NCI-H1694 (cell line): ENCODE measurements at regions not wholly inside any gene's neighbourhood (a gene's known extent, or its start where the extent isn't known, plus 50 kb on each side); places are given as distances from the start of the nearest gene placed in this dataset.
A peak's percentile ranks its signal among the peaks of the same experiment; 100 is the strongest.
"Not testable (repeated sequence)": the region's sequence is repeated elsewhere in the genome, so short reads cannot be mapped to it uniquely, and the experiment has no call there.

ENCODE experiments used
- DNase-seq: peaks from one replicate; lab custom pipeline; 2025; lab: John Stamatoyannopoulos, UW

- peak; percentile 69 for DNase-seq
Measured at GRCh38 chr11:93032580-93032979, 63.1 kb downstream of the MTNR1B start.

GRCh38 chr11:93033093-93033492 is 63.6 kb downstream of the MTNR1B start:
- no peak for DNase-seq

DNA sequence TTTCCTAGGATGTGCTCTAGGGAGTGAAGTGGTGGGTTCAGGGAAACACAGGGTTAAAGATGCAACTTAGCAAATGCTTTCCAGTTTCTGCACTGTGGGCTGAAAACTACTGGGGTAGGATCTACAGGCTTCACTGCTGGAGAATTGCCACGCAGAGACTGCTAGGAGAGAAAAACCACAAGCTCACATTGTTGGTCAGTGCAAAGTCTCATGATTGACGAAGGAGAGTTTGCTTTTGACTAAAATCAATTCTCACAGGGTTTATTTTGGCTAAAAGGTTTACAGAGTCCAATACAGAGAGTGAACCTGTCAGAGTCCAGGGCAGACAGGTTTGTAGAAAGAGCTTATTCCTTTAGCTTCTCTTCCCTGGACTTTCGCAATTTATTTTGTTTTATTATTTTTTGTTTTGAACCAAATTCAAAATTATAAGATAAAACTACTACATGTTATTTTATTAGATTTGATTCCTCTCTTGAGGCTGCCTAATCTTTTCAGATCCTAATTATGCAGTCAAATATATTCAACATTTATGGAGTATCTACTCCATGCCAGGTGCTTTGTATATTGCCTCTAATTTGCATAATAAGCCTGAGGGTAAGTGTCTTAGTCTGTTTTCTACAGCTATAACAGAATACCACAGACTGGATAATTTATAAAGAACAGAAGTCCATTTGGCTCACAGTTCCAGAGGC is 64.7 kb downstream of the MTNR1B start:
- DNase-seq = no peak

- DNase-seq = no peak
Measured at GRCh38 chr11:93034723-93035039, 65.2 kb downstream of the MTNR1B start.

GRCh38 chr11:93038521-93038920 is 69.1 kb downstream of the MTNR1B start:
- no peak for DNase-seq

GRCh38 chr11:93039531-93040240 is 70.2 kb downstream of the MTNR1B start:
- no peak for DNase-seq

GRCh38 chr11:93041682-93042081 is 72.2 kb downstream of the MTNR1B start:
- no peak for DNase-seq

DNA sequence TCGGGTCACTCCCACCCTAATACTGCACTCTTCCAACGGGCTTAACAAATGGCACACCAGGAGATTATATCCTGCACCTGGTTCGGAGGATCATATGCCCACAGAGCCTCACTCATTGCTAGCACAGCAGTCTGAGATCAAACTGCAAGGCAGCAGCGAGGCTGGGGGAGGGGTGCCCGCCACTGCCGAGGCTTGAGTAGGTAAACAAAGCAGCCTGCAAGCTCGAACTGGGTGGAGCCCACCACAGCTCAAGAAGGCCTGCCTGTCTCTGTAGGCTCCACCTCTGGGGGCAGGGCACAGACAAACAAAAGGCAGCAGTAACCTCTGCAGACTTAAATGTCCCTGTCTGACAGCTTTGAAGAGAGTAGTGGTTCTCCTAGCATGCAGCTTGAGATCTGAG is 73.7 kb downstream of the MTNR1B start:
- DNase-seq = not testable (repeated sequence)

DNA sequence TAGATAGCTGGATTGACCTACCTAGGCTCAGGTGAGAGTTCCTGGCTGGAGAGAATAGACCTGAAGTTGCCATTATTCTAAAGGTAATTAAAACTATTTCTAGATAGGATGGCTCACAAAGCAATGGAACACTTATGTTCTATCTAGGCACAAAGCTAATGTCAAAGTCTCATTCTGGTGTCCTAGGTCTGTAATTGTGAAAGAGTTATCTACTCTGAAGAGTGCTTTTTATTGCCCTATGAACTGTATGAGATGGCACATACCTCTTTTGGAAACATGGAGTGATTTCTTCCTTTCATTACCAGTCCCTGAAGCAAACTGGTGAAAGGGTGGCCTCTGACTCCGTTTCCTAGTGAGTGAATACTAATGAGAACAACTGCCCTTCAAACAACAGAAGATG is 80.3 kb downstream of the MTNR1B start:
- no peak for DNase-seq

DNA sequence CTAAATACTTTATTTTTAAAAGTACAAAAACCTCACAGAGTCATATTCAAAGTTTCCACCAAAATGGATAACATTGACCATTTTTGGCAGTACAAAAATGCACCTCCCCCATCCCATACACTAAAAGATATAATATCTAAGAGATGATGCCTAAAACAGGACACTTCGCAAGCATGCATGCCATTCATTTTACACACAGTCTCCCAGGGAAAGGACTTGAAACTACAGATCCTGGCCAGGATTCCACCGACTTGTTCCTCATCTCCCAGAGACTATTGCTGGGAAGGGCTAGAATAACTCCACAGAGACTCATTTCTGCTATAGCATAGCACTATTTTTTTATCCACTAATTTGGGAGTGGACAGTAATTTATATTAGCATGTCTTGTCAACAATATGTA is 81.7 kb downstream of the MTNR1B start:
- DNase-seq = no peak

GRCh38 chr11:93053864-93054263 is 84.4 kb downstream of the MTNR1B start:
- DNase-seq = no peak

DNA sequence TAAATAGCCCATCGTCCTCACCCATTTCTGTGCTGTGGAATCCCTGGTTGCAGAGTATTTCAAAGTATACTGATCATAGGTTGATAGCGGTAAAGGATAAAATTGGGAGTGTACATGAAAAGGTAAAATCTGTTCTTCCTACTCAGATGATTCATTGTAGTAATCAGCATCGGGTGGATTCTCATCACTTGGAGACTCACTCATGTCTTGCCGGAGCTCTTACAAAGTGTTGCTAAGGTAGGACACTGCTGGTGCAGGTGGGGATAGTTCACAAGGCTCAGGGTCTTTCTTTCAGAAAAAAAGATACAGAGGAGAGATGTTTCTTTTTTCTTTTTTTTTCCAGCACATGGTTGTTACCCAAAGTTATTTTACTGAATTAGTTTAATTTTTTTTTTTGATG is 84.8 kb downstream of the MTNR1B start:
- no peak for DNase-seq

- DNase-seq = no peak
Measured at GRCh38 chr11:93054881-93055280, 85.4 kb downstream of the MTNR1B start.

DNA sequence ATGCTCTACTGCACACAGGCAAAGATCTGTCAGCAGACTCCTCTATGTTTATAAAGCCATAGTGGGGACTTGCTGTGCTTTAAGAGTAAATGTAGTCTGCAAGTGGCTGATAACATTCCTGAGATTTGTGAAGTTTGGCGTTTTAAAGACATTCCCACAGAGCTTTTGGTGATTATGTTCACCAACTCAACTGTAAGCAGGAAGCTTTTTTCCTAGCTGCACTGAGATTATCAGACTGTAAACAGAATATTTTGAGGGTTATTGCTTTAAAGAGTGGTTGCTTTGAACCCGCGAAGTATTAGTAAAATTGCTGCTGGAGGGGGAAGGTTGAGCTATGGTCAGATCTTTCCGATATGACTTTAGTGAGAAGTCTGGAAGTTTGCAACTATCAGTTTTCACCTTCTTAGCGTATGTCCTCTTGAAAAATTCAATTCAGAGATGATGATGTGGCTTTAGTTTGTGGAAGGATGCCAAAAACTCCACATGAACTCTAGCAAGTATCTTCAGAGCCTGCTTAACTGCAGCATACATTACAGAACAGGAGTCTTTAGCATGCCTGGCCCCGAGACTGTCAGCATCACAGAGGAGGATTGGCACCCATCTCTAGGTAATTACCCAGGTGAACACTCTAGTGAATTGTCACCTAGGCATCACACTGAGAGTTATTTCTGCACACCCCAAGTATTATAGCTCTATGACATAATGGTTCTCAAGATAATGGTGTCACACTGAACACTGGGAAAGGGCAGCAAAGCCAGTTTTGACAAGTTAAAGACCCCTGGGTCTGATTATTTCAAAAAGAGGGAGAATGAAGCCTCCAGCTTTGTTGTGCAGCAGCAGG is 89.9 kb downstream of the MTNR1B start:
- no peak for DNase-seq

- DNase-seq = no peak
Measured at GRCh38 chr11:93063086-93063485, 93.6 kb downstream of the MTNR1B start.

DNA sequence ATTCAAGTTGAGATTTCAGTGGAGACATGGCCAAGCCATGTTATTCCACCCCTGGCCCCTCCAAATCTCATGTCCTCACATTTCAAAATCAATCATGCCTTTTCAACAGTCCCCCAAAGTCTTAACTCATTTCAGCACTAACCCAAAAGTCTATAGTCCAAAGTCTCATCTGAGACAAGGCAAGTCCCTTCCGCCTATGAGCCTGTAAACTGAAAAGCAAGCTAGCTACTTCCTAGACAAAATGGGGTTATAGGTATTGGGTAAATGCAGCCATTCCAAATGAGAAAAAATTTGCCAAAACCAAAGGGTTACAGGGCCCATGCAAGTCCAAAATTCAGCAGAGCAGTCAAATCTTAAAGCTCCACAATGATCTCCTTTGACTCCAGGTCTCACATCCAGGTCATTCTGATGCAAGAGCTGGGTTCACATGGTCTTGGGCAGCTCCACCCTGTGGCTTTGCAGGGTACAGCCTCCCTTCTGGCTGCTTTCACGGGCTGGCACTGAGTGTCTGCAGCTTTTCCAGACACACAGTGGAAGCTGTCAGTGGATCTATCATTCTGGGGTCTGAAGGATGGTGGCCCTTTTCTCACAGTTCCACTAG is 95.7 kb downstream of the MTNR1B start:
- not testable (repeated sequence) for DNase-seq

GRCh38 chr11:93067881-93068390 is 98.5 kb downstream of the MTNR1B start:
- no peak for DNase-seq

- DNase-seq = no peak
Measured at GRCh38 chr11:93072229-93072914, 102.9 kb downstream of the MTNR1B start.

DNA sequence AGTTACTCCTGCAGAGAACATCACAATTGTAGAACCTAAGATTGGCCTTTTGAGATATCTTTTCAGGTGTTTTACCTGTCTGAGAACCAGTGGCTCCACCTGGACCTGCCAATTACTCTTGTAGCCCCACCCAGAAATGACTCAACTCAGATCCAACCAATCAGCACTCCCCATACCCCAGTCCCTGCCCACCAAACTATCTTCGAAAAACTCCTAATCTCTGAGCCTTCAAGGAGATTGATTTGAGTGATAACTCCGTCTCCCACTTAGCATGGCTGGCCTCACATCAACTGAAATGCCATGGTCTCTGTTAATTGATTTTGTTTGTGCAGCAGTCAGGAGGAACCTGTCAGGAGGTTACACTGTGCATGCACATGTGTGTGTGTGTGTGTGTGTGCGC is 103.6 kb downstream of the MTNR1B start:
- no peak for DNase-seq

DNA sequence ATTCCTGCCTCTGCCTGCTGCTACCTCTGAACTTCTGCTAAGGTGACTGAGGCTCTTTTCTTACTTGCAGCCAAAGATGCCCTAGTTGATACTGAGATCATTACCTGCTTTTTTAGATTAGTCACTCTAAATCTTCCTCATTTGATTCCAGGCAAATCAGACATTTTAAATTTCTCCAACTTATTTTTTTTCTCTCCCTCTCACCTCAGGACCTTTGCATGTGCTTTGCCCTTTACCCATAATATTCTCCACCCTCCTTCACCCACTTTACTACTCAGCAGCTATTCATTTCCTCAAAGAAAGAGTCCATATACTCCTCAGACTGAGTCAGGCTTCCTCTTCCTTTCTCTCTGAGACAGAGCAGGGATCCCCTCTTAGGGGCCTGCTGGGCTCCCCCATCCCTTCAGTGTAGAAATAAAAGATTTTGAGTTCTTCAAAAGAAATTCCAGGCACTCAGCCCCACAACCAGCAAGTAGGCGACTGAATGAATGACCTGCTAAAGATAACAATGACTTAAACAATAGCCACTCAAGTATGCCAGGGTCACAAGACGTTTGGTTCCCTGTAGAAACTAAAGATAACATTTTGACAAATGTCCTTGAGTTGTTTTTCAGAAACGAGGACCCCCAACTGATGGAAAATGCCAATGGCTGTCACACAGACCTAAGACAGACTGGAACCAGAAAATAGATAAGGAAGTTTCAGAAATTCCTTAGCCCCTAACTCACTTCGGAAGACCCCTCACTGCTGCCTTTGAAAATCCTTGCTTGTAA is 104.2 kb downstream of the MTNR1B start:
- DNase-seq = no peak

DNA sequence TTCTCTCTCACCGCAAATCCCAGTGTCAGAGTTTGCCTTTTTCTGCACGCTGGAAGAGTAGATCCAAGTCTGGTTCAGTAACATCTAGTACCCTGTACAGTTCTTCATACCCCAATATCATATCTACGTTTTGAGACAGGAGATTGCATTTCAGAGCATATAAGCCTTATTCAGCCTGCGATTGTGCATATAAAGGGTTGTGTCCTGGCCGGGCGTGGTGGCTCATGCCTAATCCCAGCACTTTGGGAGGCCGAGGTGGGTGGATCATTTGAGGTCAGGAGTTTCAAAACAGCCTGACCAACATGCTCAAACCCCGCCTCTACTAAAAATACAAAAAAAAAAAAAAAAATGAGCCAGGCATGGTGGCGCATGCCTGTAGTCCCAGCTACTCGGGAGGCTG is 104.9 kb downstream of the MTNR1B start:
- no peak for DNase-seq
